Gastroesophageal sphincter (tissue), 3 donors: ENCODE measurements at regions not wholly inside any gene's neighbourhood (a gene's known extent, or its start where the extent isn't known, plus 50 kb on each side); places are given as distances from the start of the nearest gene placed in this dataset.

Source experiments
- CTCF ChIP-seq, 4 experiments: fragments of 200-600 bp in 2 of 4; fragments of 450-650 bp in 2 of 4; sonication (generic) in 1 of 4; IDR thresholded peaks; one replicate each; pipeline ENCODE4 v1.5.1; 2017 to 2019; ENCODE audit warnings: antibody characterized with exemption in 4 of 4, mild to moderate bottlenecking in 2 of 4, moderate library complexity in 2 of 4
- EP300 ChIP-seq: sonication (generic); formaldehyde crosslinking; IDR thresholded peaks from one replicate; pipeline ENCODE4 v1.6.1; 2017; ENCODE audit warnings: antibody characterized with exemption, mild to moderate bottlenecking
- POLR2A ChIP-seq, 2 donors: fragments of 450-650 bp; IDR thresholded peaks; one replicate each; pipeline ENCODE4 v1.6.1; 2017; ENCODE audit warnings: antibody characterized with exemption in 2 of 2, mild to moderate bottlenecking in 2 of 2, moderate library complexity in 1 of 2
- POLR2AphosphoS5 ChIP-seq: sonication (generic); formaldehyde crosslinking; IDR thresholded peaks from one replicate; pipeline ENCODE4 v1.6.1; 2017; ENCODE audit warnings: antibody characterized with exemption

GRCh38 chr4:180717451-180718033 lies 1525.7 kb upstream of the TENM3 start:
- no peak for TF ChIP-seq POLR2A (IDR thresholded peaks at IDR 0.05)
- no peak for TF ChIP-seq EP300
- TF ChIP-seq CTCF (IDR thresholded peaks at IDR 0.05) = no peak
- no peak for TF ChIP-seq POLR2AphosphoS5
